Tongue (tissue), 1 donor: ENCODE measurements at regions not wholly inside any gene's neighbourhood (a gene's known extent, or its start where the extent isn't known, plus 50 kb on each side); places are given as distances from the start of the nearest gene placed in this dataset.
"Not testable (repeated sequence)": the region's sequence is repeated elsewhere in the genome, so short reads cannot be mapped to it uniquely, and the experiment has no call there.

Source experiments
- DNase-seq: peaks from one replicate; pipeline ENCODE4 v3.0.0-alpha.2; 2015

DNA sequence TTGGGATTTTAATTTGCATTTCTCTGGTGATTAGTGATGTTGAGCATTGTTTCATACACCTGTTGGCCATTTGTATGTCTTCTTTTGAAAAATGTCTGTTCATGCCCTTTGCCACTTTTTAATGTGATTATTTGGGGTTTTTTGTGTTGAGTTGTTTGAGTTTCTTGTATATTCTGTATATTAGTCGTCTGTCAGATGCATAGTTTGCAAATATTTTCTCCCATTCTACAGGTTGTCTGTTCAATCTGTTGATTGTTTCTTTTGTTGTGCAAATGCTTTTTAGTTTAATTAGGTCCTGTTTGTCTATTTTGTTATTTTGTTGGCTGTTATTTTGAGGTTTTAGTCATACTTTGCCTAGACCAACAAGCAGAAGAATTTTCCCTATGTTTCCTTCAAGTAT is 164.0 kb upstream of the CXADR start:
- no peak for DNase-seq

GRCh38 chr21:17351766-17352165 is 161.1 kb upstream of the CXADR start:
- no peak for DNase-seq

GRCh38 chr21:17352996-17353655 is 159.7 kb upstream of the CXADR start:
- DNase-seq = peak; percentile 68

- DNase-seq = no peak
These were observed 153.1 kb upstream of the CXADR start for GRCh38 chr21:17359781-17360180.

DNA sequence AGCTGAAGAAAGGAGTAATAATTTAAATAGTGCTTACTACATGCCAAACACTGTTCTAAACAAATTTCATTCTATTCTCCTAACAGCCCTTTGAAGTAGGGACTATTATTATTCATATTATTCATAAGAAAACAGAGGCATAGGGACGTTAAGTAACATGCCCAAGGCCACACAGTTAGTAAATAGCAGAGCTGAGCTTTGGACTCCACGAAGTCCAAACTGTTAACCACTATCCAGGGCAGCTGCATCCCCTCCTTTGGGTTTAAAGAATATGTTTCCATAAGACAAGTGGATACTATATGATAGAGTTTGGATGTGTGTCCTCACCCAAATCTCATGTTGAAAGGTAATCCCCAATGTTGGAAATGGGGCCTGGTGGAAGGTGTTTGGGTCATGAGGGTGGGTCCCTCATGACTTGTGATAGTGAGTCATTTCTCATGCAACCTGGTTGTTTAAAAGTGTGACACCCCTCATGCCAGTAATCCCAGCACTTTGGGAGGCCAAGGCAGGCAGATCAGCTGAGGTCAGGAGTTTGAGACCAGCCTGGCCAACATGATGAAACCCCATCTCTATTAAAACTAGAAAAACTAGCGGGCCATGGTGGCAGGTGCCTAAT is 144.0 kb upstream of the CXADR start:
- DNase-seq = no peak

GRCh38 chr21:17370263-17370662 is 142.6 kb upstream of the CXADR start:
- no peak for DNase-seq

- no peak for DNase-seq
These were observed 141.9 kb upstream of the CXADR start for GRCh38 chr21:17370916-17371315.

DNA sequence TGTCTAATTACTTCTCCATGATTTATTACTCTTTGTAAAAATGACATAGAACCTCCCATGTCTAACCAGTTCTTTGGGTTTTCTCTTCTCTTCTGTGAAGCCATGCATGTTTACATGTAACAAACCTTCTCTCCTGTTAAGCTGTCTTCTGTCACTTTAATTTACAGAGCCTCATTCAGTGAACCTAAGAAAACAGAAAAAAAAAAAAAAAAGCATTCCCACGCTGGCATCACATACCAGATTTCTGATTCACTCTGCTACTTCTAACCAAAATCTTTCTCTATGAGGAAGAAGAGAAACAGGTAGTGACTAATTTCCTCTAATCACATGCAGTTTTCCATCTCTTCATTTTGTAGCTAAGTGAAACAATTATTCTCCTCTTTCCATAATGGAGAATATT is 141.4 kb upstream of the CXADR start:
- DNase-seq = peak; percentile 13

DNA sequence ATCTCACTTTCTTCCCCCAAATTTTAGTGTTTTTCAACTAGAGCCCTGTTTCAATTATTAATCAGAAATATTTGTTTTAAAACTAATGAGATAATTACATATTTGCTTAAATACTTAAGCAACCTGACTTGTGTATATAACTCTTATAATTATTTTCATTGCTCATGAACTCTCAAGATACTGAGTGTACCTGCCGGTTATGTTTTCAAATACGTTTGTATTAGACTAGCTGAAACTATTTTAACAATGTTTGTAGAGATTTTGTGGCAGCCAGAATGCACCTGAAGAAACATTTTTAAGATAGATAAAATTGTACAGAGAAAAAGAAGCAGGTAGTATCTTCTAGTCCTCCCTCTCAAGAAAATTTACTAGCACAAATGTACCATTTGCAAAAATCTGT is 140.6 kb upstream of the CXADR start:
- DNase-seq = no peak

GRCh38 chr21:17386498-17386897 is 126.3 kb upstream of the CXADR start:
- no peak for DNase-seq

- DNase-seq = peak; percentile 89
These were observed 125.7 kb upstream of the CXADR start for GRCh38 chr21:17387030-17387617.

GRCh38 chr21:17388226-17388625 is 124.6 kb upstream of the CXADR start:
- no peak for DNase-seq

- DNase-seq = no peak
These were observed 123.5 kb upstream of the CXADR start for GRCh38 chr21:17389311-17389710.

GRCh38 chr21:17390569-17390968 is 122.3 kb upstream of the CXADR start:
- no peak for DNase-seq

DNA sequence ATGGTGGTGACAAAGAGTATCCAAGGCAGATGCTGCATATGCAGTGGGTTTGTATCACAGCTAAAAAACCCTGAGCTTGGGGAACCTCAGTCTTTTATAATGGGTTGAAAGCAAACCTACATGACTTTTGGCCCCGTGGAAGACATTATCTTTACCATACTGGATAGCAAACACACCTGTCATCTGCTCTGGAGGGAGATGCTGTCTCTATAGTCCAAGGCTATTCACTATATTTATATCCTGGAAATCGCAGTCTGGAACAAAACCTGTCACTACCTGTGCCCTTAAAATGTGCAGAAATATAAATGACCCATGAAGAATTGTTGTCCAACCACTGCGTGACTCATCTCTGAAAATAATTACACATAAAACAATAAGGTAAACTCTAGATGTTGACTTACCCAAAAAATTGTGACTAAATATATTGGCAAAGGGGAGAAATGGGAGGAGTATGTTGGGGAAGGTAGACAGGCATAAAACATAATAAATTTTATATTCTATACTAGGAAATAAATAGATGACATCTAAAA is 121.0 kb upstream of the CXADR start:
- DNase-seq = no peak

GRCh38 chr21:17393413-17393812 is 119.4 kb upstream of the CXADR start:
- no peak for DNase-seq

DNA sequence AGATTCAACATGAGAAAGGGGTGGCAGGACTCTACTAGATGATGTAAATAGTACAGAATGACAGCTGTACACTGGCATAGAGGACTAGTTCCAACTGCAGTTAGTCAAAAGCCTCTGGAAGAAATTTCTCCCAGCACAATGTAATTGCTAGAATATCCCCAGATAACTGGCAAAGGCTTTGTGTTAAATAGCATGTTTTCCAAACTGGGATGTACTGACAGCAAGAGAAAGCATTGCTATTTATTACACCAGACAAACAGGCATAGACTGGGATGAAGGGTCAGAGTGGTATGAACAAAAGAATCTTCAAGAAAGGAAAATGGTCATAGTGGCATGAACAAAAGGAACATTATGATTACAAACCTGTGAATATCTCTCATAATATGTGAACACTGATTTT is 115.9 kb upstream of the CXADR start:
- no peak for DNase-seq

DNA sequence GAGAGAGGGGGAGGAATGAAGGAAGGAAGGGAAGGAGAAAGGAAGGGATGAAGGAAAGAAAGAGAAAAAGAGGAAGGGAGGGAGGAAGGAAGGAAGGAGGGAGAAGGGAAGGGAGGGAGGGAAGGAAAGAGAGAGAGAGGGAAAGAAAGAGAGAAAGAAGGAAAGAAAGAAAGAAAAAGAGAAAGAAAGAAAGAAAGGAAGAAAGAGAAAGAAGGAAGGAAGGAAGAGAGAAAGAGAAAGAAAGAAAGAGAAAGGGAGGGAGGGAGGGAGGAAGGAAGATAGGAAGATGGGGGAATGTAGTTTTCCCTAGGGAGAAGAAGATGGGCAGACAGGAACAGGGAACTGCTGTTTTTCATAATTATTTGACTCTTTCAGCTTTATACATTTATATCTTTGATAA is 115.1 kb upstream of the CXADR start:
- no peak for DNase-seq

GRCh38 chr21:17398954-17399353 is 113.9 kb upstream of the CXADR start:
- not testable (repeated sequence) for DNase-seq

DNA sequence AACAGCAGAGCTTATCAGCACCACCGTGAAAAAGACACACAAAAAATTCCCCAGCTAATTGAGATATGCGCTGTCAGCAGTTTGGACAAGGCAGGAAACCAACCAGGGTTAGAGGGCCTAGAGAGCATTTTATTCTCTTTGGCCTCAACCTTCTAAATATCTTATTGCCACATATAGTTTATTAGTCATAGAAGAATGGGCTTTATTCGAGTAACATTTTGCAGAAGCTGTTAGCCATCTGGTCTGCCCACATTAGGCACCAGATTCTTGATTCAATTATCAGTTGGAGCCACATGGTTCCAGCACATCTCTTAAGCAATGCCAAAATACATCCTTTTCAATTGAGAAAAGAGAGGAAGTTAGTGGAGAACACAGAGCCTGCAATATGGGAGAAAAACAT is 109.9 kb upstream of the CXADR start:
- DNase-seq = no peak

DNA sequence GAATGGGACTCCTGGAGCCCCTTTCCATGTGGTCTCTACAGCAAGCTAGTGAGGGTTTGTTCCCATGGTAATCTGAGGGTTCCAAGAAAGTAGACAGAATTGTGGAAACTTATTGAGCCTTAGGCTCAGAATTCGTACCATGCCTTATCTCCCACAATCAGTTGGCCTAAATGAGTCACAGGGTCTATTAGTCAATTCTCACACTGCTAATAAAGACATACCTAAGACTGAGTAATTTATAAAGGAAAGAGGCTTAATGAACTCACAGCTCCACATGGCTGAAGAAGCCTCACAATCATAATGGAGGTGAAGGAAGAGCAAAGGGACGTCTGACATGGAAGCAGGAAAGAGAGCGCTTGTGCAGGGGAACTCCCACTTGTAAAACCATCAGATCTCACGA is 106.6 kb upstream of the CXADR start:
- no peak for DNase-seq

- no peak for DNase-seq
These were observed 98.1 kb upstream of the CXADR start for GRCh38 chr21:17414766-17415165.

GRCh38 chr21:17416139-17416538 is 96.7 kb upstream of the CXADR start:
- DNase-seq = no peak

GRCh38 chr21:17422931-17423330 is 89.9 kb upstream of the CXADR start:
- DNase-seq = no peak
